SK-N-SH (cell line): ENCODE measurements at regions not wholly inside any gene's neighbourhood (a gene's known extent, or its start where the extent isn't known, plus 50 kb on each side); places are given as distances from the start of the nearest gene placed in this dataset.

Experiments used
- CTCF ChIA-PET: fragments of 300-600, 350-600 bp; formaldehyde crosslinking; extraction: SDS; loops from one replicate; lab custom pipeline; 2021; lab: Yijun Ruan, JAX
- POLR2A ChIA-PET: fragments of 350-600 bp; sonication (Branson Sonifier 250); formaldehyde crosslinking; extraction: SDS; loops from one replicate; lab custom pipeline; 2020; ENCODE audit warnings: antibody characterized with exemption, inconsistent platforms; lab: Yijun Ruan, JAX
- DNase-seq: peaks from one replicate; pipeline ENCODE4 v3.0.0; 2012
- H2AFZ ChIP-seq: fragments of 200-600 bp; sonication (generic); 2 replicates; pipeline ENCODE4 v1.8.1; 2016; ENCODE audit warnings: antibody characterized with exemption, mild to moderate bottlenecking, low read depth
- H3F3A ChIP-seq: fragments of 200-600 bp; sonication (generic); replicated peaks from 2 replicates; pipeline ENCODE3; 2016; ENCODE audit warnings: antibody characterized with exemption, mild to moderate bottlenecking; ENCODE audit not compliant: insufficient read depth
- H3K27ac ChIP-seq, 2 experiments: fragments of 200-500 bp in 1 of 2; fragments of 200-600 bp in 1 of 2; sonication (Bioruptor generic) in 1 of 2; sonication (generic), shearing (Covaris generic) in 1 of 2; 2 replicates each; pipeline versions ENCODE4 v1.5.1 to v1.6.1; 2014 to 2016; ENCODE audit warnings: low read depth in 2 of 2, inconsistent platforms in 1 of 2, low read length in 1 of 2, mild to moderate bottlenecking in 1 of 2, mixed read lengths in 1 of 2
- H3K27me3 ChIP-seq: fragments of 200-600 bp; sonication (generic), shearing (Covaris generic); 2 replicates; pipeline ENCODE4 v1.6.1; 2016; ENCODE audit warnings: mixed run types; ENCODE audit not compliant: insufficient read depth
- H3K36me3 ChIP-seq, 2 experiments: fragments of 200-500 bp in 1 of 2; fragments of 200-600 bp in 1 of 2; sonication (Bioruptor generic) in 1 of 2; sonication (generic) in 1 of 2; replicated peaks in 1 of 2; 2 replicates each; pipeline versions ENCODE3 to v1.5.1; 2014 to 2016; ENCODE audit warnings: low read length in 1 of 2, mild to moderate bottlenecking in 1 of 2; ENCODE audit not compliant: insufficient read depth in 2 of 2, control insufficient read depth in 1 of 2
- H3K4me1 ChIP-seq, 2 experiments: fragments of 200-500 bp in 1 of 2; fragments of 200-600 bp in 1 of 2; sonication (Bioruptor generic) in 1 of 2; sonication (generic), shearing (Covaris generic) in 1 of 2; 2 replicates each; pipeline versions ENCODE4 v1.5.1 to v1.6.1; 2014 to 2016; ENCODE audit warnings: low read depth in 1 of 2, low read length in 1 of 2, mixed run types in 1 of 2; ENCODE audit not compliant: insufficient read depth in 2 of 2, control insufficient read depth in 1 of 2
- H3K4me2 ChIP-seq: fragments of 200-600 bp; sonication (generic), shearing (Covaris generic); 2 replicates; pipeline ENCODE4 v1.6.1; 2017; ENCODE audit warnings: mixed run types
- H3K4me3 ChIP-seq, 2 experiments: fragments of 200-500 bp in 1 of 2; fragments of 200-600 bp in 1 of 2; sonication (Bioruptor generic) in 1 of 2; sonication (generic), shearing (Covaris generic) in 1 of 2; 2 replicates each; pipeline versions ENCODE4 v1.5.1 to v1.8.1; 2014 to 2016; ENCODE audit warnings: low read depth in 2 of 2, inconsistent platforms in 1 of 2, low read length in 1 of 2, mild to moderate bottlenecking in 1 of 2, mixed read lengths in 1 of 2, moderate library complexity in 1 of 2
- H3K79me2 ChIP-seq: fragments of 200-600 bp; sonication (generic); 2 replicates; pipeline ENCODE4 v1.8.1; 2017; ENCODE audit warnings: mild to moderate bottlenecking; ENCODE audit not compliant: insufficient read depth
- H3K9ac ChIP-seq: fragments of 200-600 bp; sonication (generic); 2 replicates; pipeline ENCODE4 v1.6.1; 2017; ENCODE audit warnings: mixed run types
- H3K9me2 ChIP-seq: fragments of 200-600 bp; sonication (generic); 2 replicates; pipeline ENCODE4 v1.6.1; 2017; ENCODE audit warnings: mixed run types
- H3K9me3 ChIP-seq: fragments of 200-600 bp; sonication (generic); 2 replicates; pipeline ENCODE4 v1.6.1; 2017; ENCODE audit warnings: mixed run types, mild to moderate bottlenecking, moderate library complexity
- H4K20me1 ChIP-seq: fragments of 200-600 bp; sonication (generic); 2 replicates; pipeline ENCODE4 v1.6.1; 2017; ENCODE audit warnings: mild to moderate bottlenecking, mixed run types; ENCODE audit not compliant: insufficient read depth
- ELF1 ChIP-seq: IDR thresholded peaks from 2 replicates; pipeline ENCODE4 v1.4.0; 2012
- EP300 ChIP-seq, 2 experiments: IDR thresholded peaks; 2 replicates each; pipeline versions ENCODE4 v1.4.0 to v1.6.1; 2012; ENCODE audit warnings: borderline replicate concordance in 1 of 2, low read depth in 1 of 2, low read length in 1 of 2
- EZH2phosphoT487 ChIP-seq: fragments of 200-600 bp; sonication (generic); IDR thresholded peaks from 2 replicates; pipeline ENCODE4 v1.6.1; 2017; ENCODE audit warnings: low read depth, mixed run types, mild to moderate bottlenecking, antibody characterized with exemption, moderate library complexity, borderline replicate concordance
- FOSL2 ChIP-seq: IDR thresholded peaks from 2 replicates; pipeline ENCODE4 v1.4.0; 2012; ENCODE audit warnings: low read depth, mild to moderate bottlenecking, moderate library complexity, borderline replicate concordance
- FOXJ3 ChIP-seq: sonication (generic); formaldehyde crosslinking; IDR thresholded peaks from 2 replicates; pipeline ENCODE4 v1.5.1; 2020; ENCODE audit warnings: mild to moderate bottlenecking, missing genetic modification reagents
- FOXM1 ChIP-seq: IDR thresholded peaks from 2 replicates; pipeline ENCODE4 v1.4.0; 2012; ENCODE audit warnings: low read depth, mild to moderate bottlenecking
- IRF3 ChIP-seq: fragments of 150-350 bp; IDR thresholded peaks from 2 replicates; pipeline ENCODE4 v1.6.1; 2016; ENCODE audit warnings: mild to moderate bottlenecking, low read depth, low read length
- MEF2A ChIP-seq: IDR thresholded peaks from 2 replicates; pipeline ENCODE4 v1.4.0; 2012; ENCODE audit warnings: low read depth, borderline replicate concordance
- NFIC ChIP-seq: IDR thresholded peaks from 2 replicates; pipeline ENCODE4 v1.4.0; 2012; ENCODE audit warnings: borderline replicate concordance
- NRF1 ChIP-seq: IDR thresholded peaks from 2 replicates; pipeline ENCODE4 v1.6.1; 2012; ENCODE audit warnings: low read depth, mild to moderate bottlenecking, low read length
- RAD21 ChIP-seq: IDR thresholded peaks from 2 replicates; pipeline ENCODE4 v1.6.1; 2012; ENCODE audit warnings: mild to moderate bottlenecking, low read length
- RCOR1 ChIP-seq: fragments of 150-350 bp; IDR thresholded peaks from 2 replicates; pipeline ENCODE4 v1.6.1; 2017; ENCODE audit warnings: antibody characterized with exemption, low read length
- RFX5 ChIP-seq: IDR thresholded peaks from 2 replicates; pipeline ENCODE4 v1.6.1; 2012; ENCODE audit warnings: mild to moderate bottlenecking, improper control_type of control experiment, low read length
- RXRA ChIP-seq: IDR thresholded peaks from 2 replicates; pipeline ENCODE4 v1.4.0; 2012; ENCODE audit warnings: low read depth, mild to moderate bottlenecking, borderline replicate concordance
- SIN3A ChIP-seq: IDR thresholded peaks from 2 replicates; pipeline ENCODE4 v1.6.1; 2012; ENCODE audit warnings: low read depth, mild to moderate bottlenecking, low read length, moderate library complexity, borderline replicate concordance
- TAF1 ChIP-seq: IDR thresholded peaks from 2 replicates; pipeline ENCODE4 v1.6.1; 2012; ENCODE audit warnings: low read depth, mild to moderate bottlenecking, low read length, moderate library complexity, borderline replicate concordance
- YY1 ChIP-seq: IDR thresholded peaks from 2 replicates; pipeline ENCODE4 v1.4.0; 2012; ENCODE audit warnings: low read depth, mild to moderate bottlenecking
- WGBS: methylation state at CpG from one replicate; pipeline ENCODE4 v1.1.6; 2017; ENCODE audit warnings: low lambda C conversion rate; 5-methylcytosine and 5-hydroxymethylcytosine counted together
- TF ChIP-seq, protein P1 (sequence below): IDR thresholded peaks from 2 replicates; pipeline ENCODE4 v1.6.1; 2012; ENCODE audit warnings: mild to moderate bottlenecking, low read depth, low read length, moderate library complexity
- TF ChIP-seq, protein P2 (sequence below): fragments of 200-600 bp; sonication (generic); IDR thresholded peaks from 2 replicates; pipeline ENCODE4 v1.6.1; 2017; ENCODE audit warnings: antibody characterized with exemption, mild to moderate bottlenecking, moderate library complexity

DNA sequence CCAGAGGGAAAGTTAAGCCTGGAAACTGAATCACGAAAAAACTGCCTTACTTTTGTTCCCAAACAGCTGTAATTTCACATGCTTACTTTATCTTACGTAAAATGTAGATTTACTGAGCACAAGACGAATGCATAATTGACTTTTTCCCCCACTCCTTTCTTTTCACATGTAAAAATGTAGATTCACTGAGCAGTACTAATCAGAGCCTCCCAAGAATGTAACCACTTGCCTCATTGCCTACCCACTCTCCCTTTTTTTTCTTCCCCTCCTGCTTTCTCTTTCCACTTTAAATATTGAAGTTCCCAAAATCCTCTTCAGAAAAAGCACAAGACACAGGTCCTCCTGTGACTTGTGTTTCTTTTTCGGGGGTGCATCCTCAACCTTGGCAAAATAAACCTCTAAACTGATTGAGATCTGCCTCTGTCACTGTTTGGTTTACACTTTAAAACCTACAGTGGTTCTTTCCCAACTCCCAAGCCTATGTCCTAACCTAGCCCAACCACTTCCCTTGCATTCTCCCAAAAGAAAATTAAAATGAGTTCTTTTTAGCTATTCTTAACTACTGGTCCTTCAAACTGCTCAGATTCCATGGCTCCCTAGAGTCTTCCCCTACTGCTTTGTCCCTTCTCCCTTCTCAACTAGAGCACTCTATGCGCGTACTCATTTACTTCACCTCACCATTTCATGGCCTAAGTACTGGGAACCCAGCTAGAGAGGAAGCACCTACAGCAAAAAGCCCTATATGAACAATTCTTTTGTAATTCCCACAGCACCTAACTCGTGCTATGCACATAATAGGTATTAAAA lies 236.6 kb upstream of the MKLN1 start:
- WGBS: 96% methylated on average over 7 of the region's 7 CpGs
- Histone ChIP-seq H4K20me1 (peaks cover 44% of the 10 kb centered on the region; the same call in 1 of the 2 replicates), H3K9me2 (no peaks in the 10 kb centered on the region), H3K9me3 (no peaks in the 10 kb centered on the region), H2AFZ (no peak overlapping the region), H3K36me3 (peaks cover 0 to 54% of the 10 kb centered on the region in 2 experiments), H3K79me2 (peaks cover 78% of the 10 kb centered on the region), H3K4me1 (no peaks in the 10 kb centered on the region), H3K4me2 (no peak overlapping the region), H3K4me3 (no peak overlapping the region), H3K9ac (no peak overlapping the region), H3F3A (peaks cover 4% of the 10 kb centered on the region), H3K27ac (no peak overlapping the region), H3K27me3 (no peaks in the 10 kb centered on the region)
- ChIA-PET POLR2A (no interaction called here), CTCF (interaction anchor here (0.8 to 1.5 kb wide), 3 partner anchors 21 to 563 kb away, joined by 3 to 6 read pairs (median 4); no protein-coding TSS in a partner anchor)
- DNase-seq: no peak
- TF ChIP-seq, protein P1, sequence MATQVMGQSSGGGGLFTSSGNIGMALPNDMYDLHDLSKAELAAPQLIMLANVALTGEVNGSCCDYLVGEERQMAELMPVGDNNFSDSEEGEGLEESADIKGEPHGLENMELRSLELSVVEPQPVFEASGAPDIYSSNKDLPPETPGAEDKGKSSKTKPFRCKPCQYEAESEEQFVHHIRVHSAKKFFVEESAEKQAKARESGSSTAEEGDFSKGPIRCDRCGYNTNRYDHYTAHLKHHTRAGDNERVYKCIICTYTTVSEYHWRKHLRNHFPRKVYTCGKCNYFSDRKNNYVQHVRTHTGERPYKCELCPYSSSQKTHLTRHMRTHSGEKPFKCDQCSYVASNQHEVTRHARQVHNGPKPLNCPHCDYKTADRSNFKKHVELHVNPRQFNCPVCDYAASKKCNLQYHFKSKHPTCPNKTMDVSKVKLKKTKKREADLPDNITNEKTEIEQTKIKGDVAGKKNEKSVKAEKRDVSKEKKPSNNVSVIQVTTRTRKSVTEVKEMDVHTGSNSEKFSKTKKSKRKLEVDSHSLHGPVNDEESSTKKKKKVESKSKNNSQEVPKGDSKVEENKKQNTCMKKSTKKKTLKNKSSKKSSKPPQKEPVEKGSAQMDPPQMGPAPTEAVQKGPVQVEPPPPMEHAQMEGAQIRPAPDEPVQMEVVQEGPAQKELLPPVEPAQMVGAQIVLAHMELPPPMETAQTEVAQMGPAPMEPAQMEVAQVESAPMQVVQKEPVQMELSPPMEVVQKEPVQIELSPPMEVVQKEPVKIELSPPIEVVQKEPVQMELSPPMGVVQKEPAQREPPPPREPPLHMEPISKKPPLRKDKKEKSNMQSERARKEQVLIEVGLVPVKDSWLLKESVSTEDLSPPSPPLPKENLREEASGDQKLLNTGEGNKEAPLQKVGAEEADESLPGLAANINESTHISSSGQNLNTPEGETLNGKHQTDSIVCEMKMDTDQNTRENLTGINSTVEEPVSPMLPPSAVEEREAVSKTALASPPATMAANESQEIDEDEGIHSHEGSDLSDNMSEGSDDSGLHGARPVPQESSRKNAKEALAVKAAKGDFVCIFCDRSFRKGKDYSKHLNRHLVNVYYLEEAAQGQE: no peak
- TF ChIP-seq RFX5: no peak
- TF ChIP-seq, protein P2, sequence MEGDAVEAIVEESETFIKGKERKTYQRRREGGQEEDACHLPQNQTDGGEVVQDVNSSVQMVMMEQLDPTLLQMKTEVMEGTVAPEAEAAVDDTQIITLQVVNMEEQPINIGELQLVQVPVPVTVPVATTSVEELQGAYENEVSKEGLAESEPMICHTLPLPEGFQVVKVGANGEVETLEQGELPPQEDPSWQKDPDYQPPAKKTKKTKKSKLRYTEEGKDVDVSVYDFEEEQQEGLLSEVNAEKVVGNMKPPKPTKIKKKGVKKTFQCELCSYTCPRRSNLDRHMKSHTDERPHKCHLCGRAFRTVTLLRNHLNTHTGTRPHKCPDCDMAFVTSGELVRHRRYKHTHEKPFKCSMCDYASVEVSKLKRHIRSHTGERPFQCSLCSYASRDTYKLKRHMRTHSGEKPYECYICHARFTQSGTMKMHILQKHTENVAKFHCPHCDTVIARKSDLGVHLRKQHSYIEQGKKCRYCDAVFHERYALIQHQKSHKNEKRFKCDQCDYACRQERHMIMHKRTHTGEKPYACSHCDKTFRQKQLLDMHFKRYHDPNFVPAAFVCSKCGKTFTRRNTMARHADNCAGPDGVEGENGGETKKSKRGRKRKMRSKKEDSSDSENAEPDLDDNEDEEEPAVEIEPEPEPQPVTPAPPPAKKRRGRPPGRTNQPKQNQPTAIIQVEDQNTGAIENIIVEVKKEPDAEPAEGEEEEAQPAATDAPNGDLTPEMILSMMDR: no peak
- no peak for TF ChIP-seq RXRA
- TF ChIP-seq NRF1: no peak
- no peak for TF ChIP-seq FOXJ3 (CRISPR knock-in tag)
- no peak for TF ChIP-seq EZH2phosphoT487
- TF ChIP-seq TAF1: no peak
- TF ChIP-seq RAD21: no peak
- TF ChIP-seq YY1: no peak
- TF ChIP-seq RCOR1: no peak
- TF ChIP-seq FOXM1: no peak
- no peak for TF ChIP-seq SIN3A
- no peak for TF ChIP-seq FOSL2
- TF ChIP-seq MEF2A: no peak
- no peak for TF ChIP-seq EP300 (IDR thresholded peaks at IDR 0.05; ENCODE audit: borderline replicate concordance in 1 of 2, low read depth in 1 of 2, low read length in 1 of 2)
- TF ChIP-seq NFIC: no peak
- no peak for TF ChIP-seq IRF3
- TF ChIP-seq ELF1: no peak
